ENCODE measurements at regions not wholly inside any gene's neighbourhood (a gene's known extent, or its start where the extent isn't known, plus 50 kb on each side); places are given as distances from the start of the nearest gene placed in this dataset.

DNA sequence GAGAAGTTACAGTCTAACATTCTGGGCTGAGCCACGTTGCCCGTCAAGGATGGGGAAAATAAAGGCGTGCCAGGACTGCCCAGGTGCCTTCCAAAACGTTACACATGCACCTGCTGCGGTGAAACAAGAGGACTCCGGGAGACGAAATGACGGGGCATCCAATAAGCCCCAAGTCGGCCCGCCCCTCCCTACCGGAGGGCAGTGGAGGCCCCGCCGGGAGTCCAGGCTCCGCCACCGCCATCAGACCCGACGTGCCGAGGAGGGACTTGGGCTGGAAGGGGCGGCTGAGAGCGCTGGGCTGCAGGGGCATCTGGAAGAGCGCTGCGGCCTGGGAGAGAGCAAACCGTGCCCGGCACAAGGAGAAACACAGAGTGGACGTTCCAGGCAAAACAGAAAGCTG is 112.5 kb upstream of the GPC1 start:
- H3K27ac ChIP-seq = no peak overlapping the region
- WGBS, 2 donors (ENCODE audit: low coverage in 1 of 2) = 72 to 82% methylated on average over 5 to 25 of the region's 25 CpGs
- no peaks in the 10 kb centered on the region for H3K36me3 ChIP-seq
- no peaks in the 10 kb centered on the region for H3K9me3 ChIP-seq
- TF ChIP-seq EP300 (IDR thresholded peaks at IDR 0.05; ENCODE audit: low read depth) = no peak
- TF ChIP-seq POLR2AphosphoS5 (IDR thresholded peaks at IDR 0.05) = no peak
- TF ChIP-seq, protein P1, sequence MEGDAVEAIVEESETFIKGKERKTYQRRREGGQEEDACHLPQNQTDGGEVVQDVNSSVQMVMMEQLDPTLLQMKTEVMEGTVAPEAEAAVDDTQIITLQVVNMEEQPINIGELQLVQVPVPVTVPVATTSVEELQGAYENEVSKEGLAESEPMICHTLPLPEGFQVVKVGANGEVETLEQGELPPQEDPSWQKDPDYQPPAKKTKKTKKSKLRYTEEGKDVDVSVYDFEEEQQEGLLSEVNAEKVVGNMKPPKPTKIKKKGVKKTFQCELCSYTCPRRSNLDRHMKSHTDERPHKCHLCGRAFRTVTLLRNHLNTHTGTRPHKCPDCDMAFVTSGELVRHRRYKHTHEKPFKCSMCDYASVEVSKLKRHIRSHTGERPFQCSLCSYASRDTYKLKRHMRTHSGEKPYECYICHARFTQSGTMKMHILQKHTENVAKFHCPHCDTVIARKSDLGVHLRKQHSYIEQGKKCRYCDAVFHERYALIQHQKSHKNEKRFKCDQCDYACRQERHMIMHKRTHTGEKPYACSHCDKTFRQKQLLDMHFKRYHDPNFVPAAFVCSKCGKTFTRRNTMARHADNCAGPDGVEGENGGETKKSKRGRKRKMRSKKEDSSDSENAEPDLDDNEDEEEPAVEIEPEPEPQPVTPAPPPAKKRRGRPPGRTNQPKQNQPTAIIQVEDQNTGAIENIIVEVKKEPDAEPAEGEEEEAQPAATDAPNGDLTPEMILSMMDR (IDR thresholded peaks at IDR 0.05) = no peak
- no peak for TF ChIP-seq POLR2A (IDR thresholded peaks at IDR 0.05)
- intact Hi-C loops (cut with DNase I; ENCODE audit: low total_unique reads) (no loop called here), in situ Hi-C loops (cut with MboI; ENCODE audit: low pct_ligation_motif_present in 1 of 4, low pct_unique_long_range_greater_than_20kb in 1 of 4, low sequenced_read_pairs in 3 of 4) (no loop called here)
- no peaks in the 10 kb centered on the region for H3K27me3 ChIP-seq
- H3K4me3 ChIP-seq = no peak overlapping the region
- no peak for DNase-seq
- no peaks in the 10 kb centered on the region for H3K4me1 ChIP-seq

DNA sequence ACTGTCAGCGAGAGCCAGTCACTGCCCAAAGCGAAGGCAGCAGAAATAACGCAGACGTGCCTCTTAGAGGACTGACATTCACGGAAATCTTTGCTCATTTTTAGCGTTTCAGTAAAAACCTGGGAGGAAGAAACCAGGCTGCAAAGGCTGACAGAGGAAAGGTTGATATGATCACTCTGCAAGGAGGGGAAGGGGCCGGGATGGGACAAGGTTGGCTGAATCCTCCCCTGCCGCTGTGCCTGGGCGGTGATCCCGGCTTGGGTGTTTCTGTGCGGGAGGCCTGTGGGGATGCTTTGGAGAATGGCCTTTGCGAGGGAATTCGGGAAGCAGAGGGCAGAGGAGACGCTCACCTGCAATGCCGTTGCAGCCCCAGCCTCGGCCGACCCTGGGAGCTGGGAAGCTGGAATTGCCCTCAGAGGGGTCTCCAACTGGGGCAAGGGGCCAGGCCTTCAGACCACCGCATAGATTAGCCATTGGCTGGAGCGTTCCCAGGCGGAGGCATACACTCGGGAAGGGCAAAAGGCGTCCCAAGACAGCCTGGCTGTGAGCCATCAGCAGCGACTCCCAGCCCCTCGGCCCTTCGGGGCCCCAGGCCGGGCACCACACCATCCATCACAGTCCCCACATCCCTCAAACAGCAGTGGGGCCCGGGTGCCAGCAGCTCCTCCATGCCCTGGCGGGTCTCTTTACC is 111.7 kb upstream of the GPC1 start:
- H3K27ac ChIP-seq = no peak overlapping the region
- in situ Hi-C loops (cut with MboI; ENCODE audit: low pct_ligation_motif_present in 1 of 4, low pct_unique_long_range_greater_than_20kb in 1 of 4, low sequenced_read_pairs in 3 of 4) (no loop called here), intact Hi-C loops (cut with DNase I; ENCODE audit: low total_unique reads) (no loop called here)
- H3K27me3 ChIP-seq = no peaks in the 10 kb centered on the region
- TF ChIP-seq EP300 (IDR thresholded peaks at IDR 0.05; ENCODE audit: low read depth) = no peak
- no peaks in the 10 kb centered on the region for H3K4me1 ChIP-seq
- H3K4me3 ChIP-seq = no peak overlapping the region
- no peak for DNase-seq
- H3K9me3 ChIP-seq = no peaks in the 10 kb centered on the region
- WGBS, 2 donors (ENCODE audit: low coverage in 1 of 2) = 82 to 85% methylated on average over 6 to 28 of the region's 28 CpGs
- H3K36me3 ChIP-seq = no peaks in the 10 kb centered on the region

DNA sequence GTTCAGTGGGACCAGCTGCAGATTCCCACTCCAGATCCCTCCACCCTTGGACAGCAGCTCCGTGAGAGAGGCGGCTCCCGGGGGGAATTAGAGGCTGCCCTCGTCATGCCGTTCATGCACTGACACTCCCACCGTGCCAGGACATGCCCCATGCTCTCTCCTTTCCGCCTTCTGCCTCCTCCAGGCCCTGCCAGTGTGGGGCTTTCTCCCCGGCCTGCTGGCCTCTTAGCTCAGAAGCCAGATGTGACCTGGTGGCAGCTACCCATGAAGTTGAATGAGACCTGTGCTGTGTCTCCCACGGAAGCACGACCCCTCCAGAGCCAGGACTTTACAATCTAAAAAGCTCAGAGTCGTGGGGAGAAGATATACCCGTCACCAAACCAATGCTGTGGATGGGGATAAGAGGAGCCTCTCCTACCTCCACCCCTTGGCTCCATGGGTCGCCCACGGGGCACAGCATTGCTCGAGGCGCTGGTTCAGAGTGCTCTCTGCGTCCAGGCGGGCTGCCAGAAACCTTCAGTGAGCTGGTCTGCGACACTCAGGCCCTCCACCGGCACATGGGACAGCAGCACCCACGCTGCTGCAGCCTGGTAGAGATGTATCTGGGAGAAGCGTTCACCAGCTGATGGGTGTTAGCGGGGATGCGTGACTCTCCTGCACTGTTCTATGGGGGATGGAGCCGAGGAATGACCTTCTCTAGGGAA is 111.0 kb upstream of the GPC1 start:
- no peaks in the 10 kb centered on the region for H3K27me3 ChIP-seq
- no peaks in the 10 kb centered on the region for H3K9me3 ChIP-seq
- in situ Hi-C loops (cut with MboI; ENCODE audit: low pct_ligation_motif_present in 1 of 4, low pct_unique_long_range_greater_than_20kb in 1 of 4, low sequenced_read_pairs in 3 of 4) (no loop called here), intact Hi-C loops (cut with DNase I; ENCODE audit: low total_unique reads) (no loop called here)
- no peaks in the 10 kb centered on the region for H3K4me1 ChIP-seq
- H3K4me3 ChIP-seq = no peak overlapping the region
- 83 to 100% methylated on average over 1 to 24 of the region's 25 CpGs for WGBS, 2 donors (ENCODE audit: low coverage in 1 of 2)
- DNase-seq = no peak
- no peak overlapping the region for H3K27ac ChIP-seq
- TF ChIP-seq, protein P1 (IDR thresholded peaks at IDR 0.05) = no peak
- no peak for TF ChIP-seq EP300 (IDR thresholded peaks at IDR 0.05; ENCODE audit: low read depth)
- TF ChIP-seq POLR2AphosphoS5 (IDR thresholded peaks at IDR 0.05) = no peak
- no peak for TF ChIP-seq POLR2A (IDR thresholded peaks at IDR 0.05)
- no peaks in the 10 kb centered on the region for H3K36me3 ChIP-seq

DNA sequence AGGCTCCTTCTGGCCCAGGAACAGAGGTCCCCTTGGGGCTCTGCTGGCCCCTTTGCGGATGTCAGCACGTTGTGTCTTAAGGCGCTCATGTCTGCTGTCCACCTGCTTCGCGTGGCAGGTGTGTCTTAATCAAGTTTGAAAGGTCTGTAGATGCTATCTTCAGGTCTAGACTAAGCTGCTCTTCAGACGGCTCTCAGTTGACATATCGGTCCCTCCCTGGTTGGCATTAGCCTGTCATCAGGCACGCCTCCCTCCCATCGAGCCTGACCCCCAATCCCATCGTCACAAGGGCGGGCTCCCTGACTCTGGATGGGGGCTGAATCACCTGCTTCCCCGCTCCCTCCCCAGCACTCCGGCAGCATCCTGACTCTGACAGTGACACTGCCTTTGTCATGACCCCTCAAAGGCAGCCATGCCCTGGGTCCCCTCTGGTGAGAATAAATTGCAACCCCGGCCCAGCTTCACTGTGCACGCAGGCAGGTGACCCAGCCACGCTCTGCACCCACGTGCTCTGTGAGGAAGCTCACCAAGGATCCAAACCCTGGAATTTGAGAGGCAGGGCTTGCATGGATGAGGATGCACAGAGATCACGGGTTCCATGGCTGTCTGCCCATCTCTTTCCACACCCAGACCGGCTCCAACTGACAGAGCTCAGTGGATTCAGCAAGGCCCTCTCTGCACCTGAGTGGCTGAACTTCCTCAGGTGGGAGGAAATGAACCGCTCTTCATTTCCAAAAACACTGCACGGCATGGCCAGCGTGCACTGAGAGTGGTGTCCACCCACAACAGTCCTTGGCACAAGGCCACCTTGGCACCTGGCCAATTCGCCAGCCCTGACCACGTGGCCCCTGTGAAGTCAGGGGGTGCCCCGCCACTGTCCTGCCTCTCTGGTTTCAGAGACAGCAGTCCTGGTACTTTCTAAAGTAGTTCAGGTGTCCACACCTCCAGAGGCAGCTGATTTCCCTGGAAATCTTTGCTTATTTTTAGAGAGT is 110.2 kb upstream of the GPC1 start:
- Histone ChIP-seq H3K27ac (no peak overlapping the region), H3K9me3 (no peaks in the 10 kb centered on the region), H3K4me1 (no peaks in the 10 kb centered on the region), H3K36me3 (no peaks in the 10 kb centered on the region), H3K4me3 (no peak overlapping the region), H3K27me3 (no peaks in the 10 kb centered on the region)
- DNase-seq = no peak
- in situ Hi-C loops (cut with MboI; ENCODE audit: low pct_ligation_motif_present in 1 of 4, low pct_unique_long_range_greater_than_20kb in 1 of 4, low sequenced_read_pairs in 3 of 4) (no loop called here), intact Hi-C loops (cut with DNase I; ENCODE audit: low total_unique reads) (no loop called here)
- TF ChIP-seq POLR2A (IDR thresholded peaks at IDR 0.05) (no peak), POLR2AphosphoS5 (IDR thresholded peaks at IDR 0.05) (no peak), EP300 (IDR thresholded peaks at IDR 0.05; ENCODE audit: low read depth) (no peak)
- TF ChIP-seq, protein P1 (IDR thresholded peaks at IDR 0.05) = no peak
- WGBS, 2 donors (ENCODE audit: low coverage in 1 of 2) = 73% methylated on average over 25 of the region's 25 CpGs; no CpG with 5 or more reads in 1 of the 2 donors
